Astrocyte (in vitro differentiated cells and primary cell): ENCODE measurements at regions not wholly inside any gene's neighbourhood (a gene's known extent, or its start where the extent isn't known, plus 50 kb on each side); places are given as distances from the start of the nearest gene placed in this dataset.

Source experiments
- CTCF ChIP-seq: IDR thresholded peaks from 2 replicates; pipeline ENCODE4 v1.5.1; 2011; ENCODE audit warnings: low read depth, mild to moderate bottlenecking, inconsistent platforms, low read length, moderate library complexity; ENCODE audit not compliant: insufficient read depth
- EZH2 ChIP-seq: IDR thresholded peaks from 2 replicates; pipeline ENCODE4 v1.6.1; 2012; ENCODE audit warnings: mild to moderate bottlenecking, low read length, inconsistent platforms; ENCODE audit not compliant: insufficient read depth

GRCh38 chr21:16976193-16976592, 536.6 kb upstream of the CXADR start:
- no peak for TF ChIP-seq CTCF
- no peak for TF ChIP-seq EZH2
